ENCODE measurements at regions not wholly inside any gene's neighbourhood (a gene's known extent, or its start where the extent isn't known, plus 50 kb on each side); places are given as distances from the start of the nearest gene placed in this dataset.

DNA sequence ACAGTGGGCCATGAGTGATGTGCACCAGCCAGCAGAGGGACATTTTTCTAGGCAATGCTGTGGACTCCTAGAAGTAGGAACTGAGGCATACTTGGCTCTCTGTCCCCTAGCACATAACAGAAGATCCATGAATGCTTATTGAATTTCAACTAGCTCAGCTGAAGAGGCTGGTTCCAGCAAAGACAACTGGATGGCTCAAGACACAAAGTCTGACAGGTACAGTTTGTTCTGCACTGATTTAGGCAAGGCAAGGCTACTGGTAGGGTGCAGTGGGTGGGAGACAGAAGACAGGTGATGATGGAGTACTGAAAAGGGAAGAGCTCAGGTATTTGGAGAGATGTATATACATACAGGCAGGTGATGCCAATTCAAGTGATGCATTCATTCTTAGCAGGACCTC lies 72.4 kb upstream of the USP47 start:
- ATAC-seq (no peak), DNase-seq (no peak)
- Histone ChIP-seq H3K4me1 (no peaks in the 10 kb centered on the region), H3K9me3 (no peaks in the 10 kb centered on the region), H3K27me3 (peaks cover 0 to 5% (median 0%) of the 10 kb centered on the region in 9 donors), H3K27ac (no peak overlapping the region), H3K4me3 (no peak overlapping the region), H3K36me3 (no peaks in the 10 kb centered on the region)
- intact Hi-C loops (cut with DNase I) = no loop called here
- TF ChIP-seq, protein P1, sequence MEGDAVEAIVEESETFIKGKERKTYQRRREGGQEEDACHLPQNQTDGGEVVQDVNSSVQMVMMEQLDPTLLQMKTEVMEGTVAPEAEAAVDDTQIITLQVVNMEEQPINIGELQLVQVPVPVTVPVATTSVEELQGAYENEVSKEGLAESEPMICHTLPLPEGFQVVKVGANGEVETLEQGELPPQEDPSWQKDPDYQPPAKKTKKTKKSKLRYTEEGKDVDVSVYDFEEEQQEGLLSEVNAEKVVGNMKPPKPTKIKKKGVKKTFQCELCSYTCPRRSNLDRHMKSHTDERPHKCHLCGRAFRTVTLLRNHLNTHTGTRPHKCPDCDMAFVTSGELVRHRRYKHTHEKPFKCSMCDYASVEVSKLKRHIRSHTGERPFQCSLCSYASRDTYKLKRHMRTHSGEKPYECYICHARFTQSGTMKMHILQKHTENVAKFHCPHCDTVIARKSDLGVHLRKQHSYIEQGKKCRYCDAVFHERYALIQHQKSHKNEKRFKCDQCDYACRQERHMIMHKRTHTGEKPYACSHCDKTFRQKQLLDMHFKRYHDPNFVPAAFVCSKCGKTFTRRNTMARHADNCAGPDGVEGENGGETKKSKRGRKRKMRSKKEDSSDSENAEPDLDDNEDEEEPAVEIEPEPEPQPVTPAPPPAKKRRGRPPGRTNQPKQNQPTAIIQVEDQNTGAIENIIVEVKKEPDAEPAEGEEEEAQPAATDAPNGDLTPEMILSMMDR (IDR thresholded peaks at IDR 0.05) = no peak
- TF ChIP-seq POLR2A (IDR thresholded peaks at IDR 0.05) = no peak

- TF ChIP-seq, protein P1 (IDR thresholded peaks at IDR 0.05) = no peak
- Histone ChIP-seq H3K36me3 (no peaks in the 10 kb centered on the region), H3K4me3 (no peak overlapping the region), H3K4me1 (no peaks in the 10 kb centered on the region), H3K27ac (no peak overlapping the region), H3K27me3 (peaks cover 0 to 5% (median 0%) of the 10 kb centered on the region in 9 donors), H3K9me3 (no peaks in the 10 kb centered on the region)
- ATAC-seq (no peak), DNase-seq (no peak)
- WGBS, 4 donors = 63 to 76% (median 68%) methylated on average over 2 of the region's 2 CpGs
- intact Hi-C loops (cut with DNase I) = no loop called here
Measured at GRCh38 chr11:11764423-11764803, 77.4 kb upstream of the USP47 start.

DNA sequence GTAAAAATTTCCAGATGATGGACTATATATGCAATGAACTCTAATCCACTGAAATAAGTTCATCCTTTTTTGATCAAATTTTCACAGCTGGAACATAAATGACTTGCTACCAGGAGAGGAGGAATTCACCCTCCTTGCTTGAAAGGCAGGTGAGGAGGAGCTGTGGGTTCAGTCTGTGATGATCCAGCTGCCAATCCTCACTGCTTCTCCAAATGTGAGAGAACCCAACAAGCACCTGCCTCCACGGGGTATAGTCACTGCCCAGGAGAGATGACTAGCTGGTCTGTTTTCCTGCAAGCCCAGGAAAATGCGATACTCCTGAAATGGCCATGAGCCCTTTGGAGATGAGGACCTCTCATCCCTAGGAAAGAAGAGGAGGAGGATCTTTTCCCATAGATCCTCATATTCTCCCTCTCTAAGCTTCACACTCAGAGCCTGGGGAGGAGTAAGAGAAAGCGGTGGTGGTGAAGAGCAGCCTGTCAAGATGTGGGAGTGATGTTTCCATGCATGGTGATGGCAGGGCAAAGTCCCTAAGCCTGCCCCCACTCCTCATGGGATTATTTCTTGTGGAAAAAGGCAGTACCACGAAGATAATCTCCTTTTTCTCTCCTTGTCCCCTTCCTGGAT lies 77.9 kb upstream of the USP47 start:
- no peaks in the 10 kb centered on the region for H3K36me3 ChIP-seq
- WGBS, 4 donors = 71 to 82% (median 79%) methylated on average over 4 of the region's 4 CpGs
- no peaks in the 10 kb centered on the region for H3K4me1 ChIP-seq
- intact Hi-C loops (cut with DNase I) = no loop called here
- no peak overlapping the region for H3K27ac ChIP-seq
- H3K4me3 ChIP-seq = no peak overlapping the region
- DNase-seq = no peak
- no peaks in the 10 kb centered on the region for H3K9me3 ChIP-seq
- ATAC-seq = no peak
- TF ChIP-seq POLR2A (IDR thresholded peaks at IDR 0.05) = no peak
- TF ChIP-seq, protein P1 (IDR thresholded peaks at IDR 0.05) = no peak
- H3K27me3 ChIP-seq = peaks cover 0 to 4% (median 0%) of the 10 kb centered on the region in 9 donors

- no peak for ATAC-seq
- DNase-seq = no peak
- Histone ChIP-seq H3K4me1 (no peaks in the 10 kb centered on the region), H3K36me3 (no peaks in the 10 kb centered on the region), H3K4me3 (no peak overlapping the region), H3K9me3 (no peaks in the 10 kb centered on the region), H3K27me3 (peaks cover 0 to 4% (median 0%) of the 10 kb centered on the region in 9 donors), H3K27ac (no peak overlapping the region)
- TF ChIP-seq, protein P1 (IDR thresholded peaks at IDR 0.05) = no peak
- no peak for TF ChIP-seq POLR2A (IDR thresholded peaks at IDR 0.05)
- WGBS, 4 donors = 79 to 81% (median 79%) methylated on average over 2 of the region's 2 CpGs
- intact Hi-C loops (cut with DNase I) = no loop called here
Measured at GRCh38 chr11:11760838-11761237, 80.9 kb upstream of the USP47 start.
